GM21515 (cell line): ENCODE measurements at regions not wholly inside any gene's neighbourhood (a gene's known extent, or its start where the extent isn't known, plus 50 kb on each side); places are given as distances from the start of the nearest gene placed in this dataset.

Experiments
- ATAC-seq: cut with Tn5 transposase; IDR thresholded peaks from one replicate; pipeline ENCODE4 v1.9.1; 2021; ENCODE audit not compliant: unreplicated experiment

DNA sequence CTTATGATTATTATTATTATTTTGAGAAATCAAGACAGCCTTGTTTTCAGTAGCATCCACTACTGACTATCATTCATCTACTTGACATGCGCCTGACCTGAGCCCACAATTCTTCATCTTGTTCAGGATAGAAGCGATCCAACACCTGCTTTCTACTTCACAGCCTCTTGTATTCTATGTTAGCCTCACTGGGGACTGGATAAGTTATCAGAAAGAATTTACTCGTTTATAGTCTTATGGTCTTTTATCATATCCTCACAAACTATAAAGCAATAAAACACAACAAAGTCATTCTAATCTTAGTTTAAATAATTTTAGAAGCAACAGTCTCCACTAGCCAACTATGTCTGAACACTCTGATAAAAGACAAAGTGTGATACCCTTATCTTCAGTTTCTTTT, 436.0 kb upstream of the ARGLU1 start:
- ATAC-seq, result no peak

DNA sequence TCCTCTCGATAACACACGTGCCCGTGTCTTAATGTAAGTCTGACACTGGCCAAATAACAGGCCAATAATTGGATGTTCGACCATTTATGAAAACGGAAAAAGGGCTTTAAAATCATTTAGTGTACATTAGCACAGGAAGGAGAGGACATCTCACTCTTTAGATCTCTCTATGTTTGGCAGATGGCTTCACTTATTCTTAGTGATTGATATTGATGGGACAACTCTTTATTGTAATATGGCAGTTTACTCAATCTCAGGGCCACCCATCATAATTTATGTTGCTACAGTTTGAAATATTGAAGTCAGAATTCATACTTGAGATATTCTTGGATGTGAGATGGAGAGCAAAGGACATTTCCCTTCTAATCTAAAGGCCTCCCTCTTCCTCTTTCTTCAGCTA, 430.7 kb upstream of the ARGLU1 start:
- ATAC-seq, result no peak

DNA sequence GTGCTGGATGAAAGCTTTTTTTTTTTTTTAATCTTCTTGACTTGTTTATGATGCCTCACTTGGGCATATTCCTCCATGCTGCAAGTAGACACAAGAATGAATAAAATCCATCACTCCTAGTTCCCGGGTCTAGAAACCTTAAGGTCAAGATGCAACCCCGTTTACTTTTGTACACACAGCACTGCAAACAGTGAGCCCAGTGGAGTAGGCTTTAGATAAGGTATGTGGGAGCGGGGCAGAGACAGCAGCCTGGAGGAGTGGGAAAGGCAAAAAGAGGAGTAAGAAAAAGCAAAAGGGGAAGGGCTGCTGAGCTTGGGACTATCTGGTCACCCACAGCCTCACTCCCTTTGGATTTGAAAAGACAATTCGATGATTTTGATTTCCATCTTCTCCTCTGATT, 429.8 kb upstream of the ARGLU1 start:
- no peak for ATAC-seq

DNA sequence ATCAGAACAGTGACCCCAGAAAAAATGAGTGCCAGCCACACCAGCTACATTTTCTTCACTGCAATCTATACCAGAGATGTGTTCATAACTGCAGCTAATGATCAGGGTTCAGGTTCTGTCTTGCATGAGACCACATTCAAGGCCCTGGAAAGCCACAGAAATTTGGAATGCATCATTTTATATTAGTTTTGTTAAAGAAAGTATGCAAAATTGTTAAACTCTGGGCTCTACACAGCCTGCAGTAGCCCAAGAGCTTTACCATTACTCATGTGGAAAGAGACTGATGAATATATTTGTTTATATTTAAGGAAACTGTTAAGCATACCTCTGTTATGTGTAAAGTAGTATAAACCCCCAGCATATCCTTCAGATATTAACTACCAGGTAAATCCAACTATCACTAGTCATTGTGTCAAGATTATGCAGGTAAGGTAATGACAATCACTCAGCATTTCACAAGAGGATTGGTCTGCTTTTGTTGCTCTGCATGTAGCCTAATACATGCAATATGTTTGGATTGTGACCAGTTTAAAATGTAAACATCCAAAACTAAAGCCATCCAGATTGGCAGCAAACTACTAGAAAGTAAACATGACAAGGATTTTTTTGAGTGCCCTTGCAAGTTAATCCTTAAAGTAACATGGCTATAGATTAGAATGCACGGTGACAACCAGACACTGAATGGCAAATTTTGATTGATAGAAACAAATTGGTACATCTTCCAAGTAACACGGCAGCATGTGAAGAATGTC, 429.1 kb upstream of the ARGLU1 start:
- no peak for ATAC-seq

DNA sequence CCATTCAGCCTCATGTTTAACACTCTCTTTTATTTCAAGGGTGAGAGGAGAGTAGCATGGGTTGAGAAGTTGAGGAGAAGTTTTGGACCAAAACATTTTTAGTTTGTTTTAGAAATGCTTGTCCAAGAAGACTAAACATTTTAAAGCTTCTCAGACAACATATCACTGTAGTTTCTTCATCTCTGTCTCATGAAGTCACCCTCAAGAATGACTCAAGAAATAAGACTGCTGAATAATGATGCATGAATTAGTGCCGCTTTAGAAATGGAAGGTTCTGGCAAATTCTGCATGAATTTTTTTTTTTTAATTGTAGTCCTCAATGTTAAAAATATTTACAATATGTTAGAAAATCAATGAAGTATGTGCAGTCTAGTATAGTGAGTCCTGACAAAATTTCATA, 422.7 kb upstream of the ARGLU1 start:
- no peak for ATAC-seq

DNA sequence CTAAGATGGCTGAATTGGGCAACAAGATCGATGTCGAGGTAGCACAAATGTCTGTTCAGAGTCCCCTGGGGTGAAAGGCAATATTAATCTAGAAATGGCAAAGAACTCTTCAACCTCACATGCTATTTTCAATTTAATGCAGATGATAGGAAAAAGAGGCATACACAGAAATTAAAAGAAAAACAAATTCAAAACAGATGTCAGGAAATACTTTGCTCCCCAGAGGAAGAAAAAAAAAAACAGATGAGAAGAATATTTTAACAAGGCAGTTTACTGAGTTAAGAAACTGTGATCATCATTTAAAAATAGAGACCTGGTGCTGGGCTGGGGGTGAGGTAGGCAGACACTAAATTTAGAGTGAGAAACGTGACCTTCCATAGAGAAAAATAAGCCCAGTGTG, 421.9 kb upstream of the ARGLU1 start:
- ATAC-seq, result no peak

DNA sequence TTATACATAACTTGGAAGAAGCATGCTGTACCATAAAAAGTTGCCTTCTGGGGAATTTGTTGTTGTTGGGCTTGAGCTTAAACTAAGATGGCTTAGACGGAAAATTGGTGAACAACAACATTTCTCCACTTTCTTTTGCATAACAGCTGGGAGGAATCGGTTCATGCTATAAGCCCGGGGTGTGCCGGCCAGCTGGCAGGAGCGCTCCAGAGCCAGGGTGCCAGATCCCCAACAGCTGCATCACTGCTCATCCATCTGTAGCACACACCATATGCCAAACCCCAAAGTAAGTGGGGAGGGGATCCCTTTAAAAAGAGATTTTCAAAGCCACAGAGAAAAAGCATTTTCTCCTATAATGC, 419.5 kb upstream of the ARGLU1 start:
- no peak for ATAC-seq

DNA sequence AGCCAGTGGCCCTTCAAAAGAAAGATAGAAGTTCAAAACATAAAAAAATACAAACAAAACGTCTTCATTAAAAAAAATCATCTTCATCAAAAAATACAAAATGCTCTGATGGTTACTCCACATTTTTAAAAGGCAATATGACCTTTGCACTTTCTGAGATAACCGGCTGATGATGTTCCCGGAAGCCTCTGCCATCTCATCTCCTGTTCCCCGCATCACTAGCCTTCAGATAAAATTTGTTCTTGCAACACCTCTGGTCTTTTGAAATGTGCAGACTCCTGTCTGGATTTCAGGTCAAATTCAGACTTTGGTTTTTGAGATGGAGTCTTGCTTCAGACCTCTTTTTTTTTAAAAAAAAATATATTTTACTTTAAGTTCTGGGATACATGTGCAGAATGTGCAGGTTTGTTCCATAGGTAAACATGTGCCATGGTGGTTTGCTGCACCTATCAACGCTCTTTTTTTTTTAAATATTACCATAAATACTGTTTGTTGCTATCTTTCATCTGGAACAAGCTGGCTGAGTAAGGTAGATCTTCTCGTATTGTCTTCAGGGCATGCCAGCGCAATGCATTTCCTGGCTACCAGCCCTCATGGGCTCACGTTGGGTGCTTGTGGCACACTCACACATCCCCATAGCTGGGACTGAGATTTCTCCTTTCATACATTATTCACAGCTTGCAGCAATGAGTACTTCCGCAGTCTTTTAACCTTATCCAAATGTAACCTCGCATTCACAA, 418.9 kb upstream of the ARGLU1 start:
- no peak for ATAC-seq

DNA sequence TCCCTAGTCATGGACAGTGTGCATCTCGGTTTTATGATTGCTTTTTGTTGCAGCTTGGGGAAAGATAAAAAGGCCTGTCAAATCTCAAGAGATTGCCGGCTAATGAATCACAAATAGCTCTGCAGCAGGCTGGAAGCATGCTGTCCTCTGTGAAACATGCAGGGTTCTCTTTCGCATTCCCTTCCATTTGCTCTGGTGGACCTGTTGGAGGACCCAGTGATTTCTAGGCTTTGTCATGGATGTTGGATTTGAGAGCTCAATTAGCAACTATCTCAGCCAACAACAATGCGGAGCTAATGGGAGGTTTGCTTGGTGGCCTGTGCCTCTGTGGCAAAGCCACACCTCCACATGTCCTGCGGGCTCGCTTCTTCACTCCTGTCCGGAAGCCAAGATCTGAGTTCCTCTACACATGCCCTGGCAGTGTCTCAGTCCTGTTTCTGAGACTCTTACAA, 418.1 kb upstream of the ARGLU1 start:
- no peak for ATAC-seq

DNA sequence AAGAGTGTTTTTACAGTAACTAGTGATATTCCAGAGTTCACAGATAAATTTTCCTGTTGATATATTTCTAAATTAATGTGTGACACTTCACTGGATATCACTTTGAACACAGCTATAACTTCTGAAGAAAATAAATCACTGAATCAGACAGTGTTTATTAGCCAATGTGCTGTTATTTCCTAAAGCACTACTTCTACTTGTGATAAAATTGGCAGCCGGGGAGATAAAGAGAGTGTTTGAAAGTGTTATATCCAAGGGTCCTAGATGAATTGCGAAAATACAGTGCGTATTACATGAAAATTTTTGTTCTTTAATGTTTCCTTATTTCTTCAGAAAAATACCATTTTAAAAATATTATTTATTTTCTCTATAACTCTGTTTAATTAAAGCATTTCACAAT, 417.5 kb upstream of the ARGLU1 start:
- ATAC-seq, result no peak

DNA sequence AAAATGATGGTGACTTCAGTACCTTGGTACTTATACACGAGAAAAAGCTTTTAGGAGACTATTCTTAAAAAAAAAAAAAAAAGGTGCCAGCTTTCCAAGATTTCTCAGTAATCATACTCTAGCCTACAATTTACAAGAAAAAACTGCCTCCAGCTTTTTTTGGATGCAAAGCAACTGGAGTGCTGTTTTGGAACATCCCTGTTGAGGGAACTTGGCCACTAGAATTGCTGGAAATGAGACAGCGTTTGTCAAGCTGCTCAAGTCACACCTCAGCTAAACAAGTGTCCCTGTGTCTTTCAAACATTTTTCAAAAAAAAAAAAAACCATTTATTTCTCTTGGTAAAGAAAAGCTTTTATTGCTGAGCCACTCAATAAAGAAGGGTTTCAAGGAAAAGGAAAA, 413.1 kb upstream of the ARGLU1 start:
- ATAC-seq, result no peak

DNA sequence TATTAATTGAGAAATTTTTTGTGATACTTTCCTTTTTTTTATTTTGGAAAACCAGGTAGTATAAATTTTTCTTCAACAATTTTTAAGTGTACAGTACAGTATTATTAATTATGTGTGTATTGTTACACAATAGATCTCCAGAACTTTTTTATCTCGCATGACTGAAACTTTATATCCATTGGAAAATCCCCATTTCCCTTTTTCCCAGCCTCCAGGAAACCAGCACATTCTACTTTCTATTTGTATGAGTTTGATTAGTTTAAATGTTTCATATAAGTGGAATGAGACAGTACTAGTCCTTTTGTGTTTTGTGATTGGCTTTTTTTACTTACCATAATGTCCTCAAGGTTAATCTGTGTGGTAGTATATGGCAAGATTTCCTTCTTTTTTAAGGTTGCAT, 399.5 kb upstream of the ARGLU1 start:
- no peak for ATAC-seq

DNA sequence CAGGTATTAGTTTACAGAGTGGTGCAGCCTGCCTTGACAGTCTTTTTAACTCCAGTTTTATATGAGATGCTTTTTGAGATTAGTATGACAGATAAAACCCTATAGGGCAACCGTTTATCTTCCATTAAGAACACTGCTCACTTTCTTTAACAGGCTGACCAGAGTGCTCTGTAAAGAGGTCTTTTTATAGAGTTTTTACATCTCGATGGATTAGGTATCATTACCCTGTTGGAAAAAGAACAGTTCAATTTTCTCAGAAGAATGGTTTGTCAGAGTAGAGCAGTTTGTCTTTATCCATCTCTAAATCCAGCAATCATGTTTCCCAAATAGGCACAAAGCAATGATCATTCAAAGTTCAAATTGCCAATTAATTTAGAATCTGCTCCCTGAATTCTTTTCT, 395.2 kb upstream of the ARGLU1 start:
- ATAC-seq, result no peak

DNA sequence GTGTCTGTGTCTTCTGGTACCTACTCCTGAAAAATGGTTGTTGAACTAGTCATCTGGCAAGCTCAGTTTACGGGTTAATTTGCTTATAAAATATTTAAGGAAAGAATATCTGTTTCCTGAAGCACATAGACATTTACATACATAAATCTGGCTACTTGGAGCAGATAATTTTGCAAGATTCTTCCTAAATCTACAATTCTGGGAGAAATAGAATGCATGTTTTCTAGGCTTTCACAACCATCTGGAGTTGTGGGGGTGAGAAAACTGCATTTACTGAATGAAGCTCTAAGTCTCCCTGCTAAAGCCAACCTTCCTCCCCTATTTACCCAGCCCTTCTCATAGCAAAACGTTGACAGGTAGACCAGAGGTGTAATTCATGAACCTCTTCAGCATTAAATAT, 393.7 kb upstream of the ARGLU1 start:
- ATAC-seq, result no peak

DNA sequence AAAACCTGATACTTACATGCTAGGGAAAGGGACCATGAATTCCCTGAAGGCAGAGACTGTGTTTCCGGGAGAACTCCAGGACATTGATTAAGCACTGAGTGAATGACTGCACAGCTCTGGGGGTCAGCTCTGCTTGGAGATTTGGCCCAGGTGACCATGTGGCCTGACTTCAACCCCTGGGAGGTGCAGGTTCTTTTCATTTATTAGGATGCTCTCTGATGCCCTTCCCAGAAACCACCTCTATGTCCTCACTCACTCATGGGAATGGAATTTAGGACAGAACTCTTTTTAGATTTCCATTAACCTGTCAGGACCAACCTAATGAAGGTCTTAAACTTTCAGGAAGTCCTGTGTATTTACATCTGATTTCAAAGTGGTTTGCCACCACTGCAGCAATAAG, 393.3 kb upstream of the ARGLU1 start:
- no peak for ATAC-seq

DNA sequence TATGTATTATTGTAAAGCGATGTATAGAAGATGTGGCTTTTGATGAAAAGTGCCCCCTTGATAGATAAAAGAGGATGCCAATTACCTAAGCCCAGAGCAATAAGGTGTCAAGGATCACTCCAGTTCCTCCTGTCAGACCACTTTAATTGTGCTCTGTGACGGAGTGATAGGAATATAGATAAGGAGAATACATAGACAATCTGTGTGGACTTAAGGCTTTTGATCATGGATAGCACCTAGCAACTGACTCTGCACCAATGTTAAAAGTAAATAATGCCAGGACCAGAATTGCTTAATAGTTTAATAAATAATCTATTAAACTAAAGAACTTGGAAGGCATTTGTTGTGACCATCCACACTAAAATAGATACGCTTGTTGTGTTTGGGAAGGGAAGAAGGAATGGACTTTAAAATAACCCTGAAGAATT, 390.7 kb upstream of the ARGLU1 start:
- no peak for ATAC-seq

DNA sequence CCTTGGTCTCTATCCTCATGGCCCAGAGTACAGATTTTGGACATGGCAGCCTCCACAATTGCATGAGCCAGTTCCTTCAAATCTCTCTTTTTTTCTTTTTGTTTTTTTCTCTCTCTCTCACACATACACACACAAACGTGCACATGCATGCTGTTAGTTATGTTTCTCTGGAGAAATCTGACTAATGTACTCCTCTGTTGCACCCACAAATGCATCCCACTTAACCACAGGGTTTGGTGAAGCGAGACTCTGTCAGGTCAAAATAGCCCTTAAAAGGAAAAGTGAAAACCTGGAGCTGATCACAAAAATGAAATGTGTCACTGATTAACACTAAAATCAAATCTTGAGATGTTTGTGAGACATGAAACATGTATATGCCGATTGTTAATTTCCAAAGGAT, 374.6 kb upstream of the ARGLU1 start:
- ATAC-seq, result no peak

DNA sequence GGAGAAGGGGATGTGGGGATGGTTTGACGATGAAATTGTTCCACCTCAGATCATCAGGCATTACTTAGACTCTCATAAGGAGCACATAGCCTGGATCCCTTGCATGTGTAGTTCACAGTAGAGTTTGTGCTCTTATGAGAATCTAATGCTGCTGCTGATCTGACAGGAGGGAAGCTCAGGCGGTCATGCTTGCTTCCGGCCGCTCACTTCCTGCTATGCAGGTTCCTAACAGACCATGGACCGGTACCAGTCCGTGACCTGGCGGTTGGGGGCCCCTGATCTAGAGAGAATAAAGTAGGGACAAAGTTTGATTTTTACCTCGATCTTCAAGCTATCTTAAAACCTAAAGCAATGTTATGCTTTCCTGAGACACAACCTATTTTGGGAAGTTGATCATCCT, 373.8 kb upstream of the ARGLU1 start:
- no peak for ATAC-seq

DNA sequence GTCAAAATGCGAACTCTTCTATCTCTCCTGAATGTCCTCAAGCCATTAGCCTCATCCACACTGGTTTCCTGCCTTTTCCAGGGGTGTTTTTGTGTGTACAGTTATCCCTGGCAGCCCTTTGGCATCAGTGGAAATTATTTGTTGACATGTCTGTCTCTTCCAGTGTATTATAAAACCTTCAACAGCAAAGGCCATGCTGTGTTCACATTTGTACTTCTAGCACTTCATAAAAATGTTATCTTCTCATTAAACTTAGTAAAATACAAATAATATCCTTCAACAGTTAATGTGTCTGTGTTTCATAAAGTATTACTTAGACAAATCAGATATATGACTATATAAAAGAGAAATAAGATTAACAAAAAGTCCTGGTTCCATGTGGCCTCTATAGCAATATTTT, 359.5 kb upstream of the ARGLU1 start:
- no peak for ATAC-seq

DNA sequence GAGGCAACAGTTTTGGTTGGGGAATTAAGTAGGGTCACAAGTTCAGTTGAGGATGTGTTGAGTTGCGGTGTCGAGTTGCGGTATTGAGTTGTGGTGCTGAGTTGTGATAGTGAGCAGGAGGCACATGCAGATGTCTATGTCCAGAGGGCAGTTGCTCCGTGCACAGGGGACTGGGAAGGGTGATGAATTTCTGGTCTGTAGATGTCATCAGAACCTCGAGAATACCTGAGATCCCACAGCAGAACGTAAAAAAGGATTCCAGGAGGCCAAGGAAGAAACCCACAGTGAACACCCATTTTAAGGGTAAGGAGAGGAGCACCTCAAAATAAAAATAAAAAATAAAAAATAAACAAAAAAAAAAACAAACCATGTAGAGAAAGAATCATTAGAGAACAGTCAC, 354.4 kb upstream of the ARGLU1 start:
- ATAC-seq, result no peak

DNA sequence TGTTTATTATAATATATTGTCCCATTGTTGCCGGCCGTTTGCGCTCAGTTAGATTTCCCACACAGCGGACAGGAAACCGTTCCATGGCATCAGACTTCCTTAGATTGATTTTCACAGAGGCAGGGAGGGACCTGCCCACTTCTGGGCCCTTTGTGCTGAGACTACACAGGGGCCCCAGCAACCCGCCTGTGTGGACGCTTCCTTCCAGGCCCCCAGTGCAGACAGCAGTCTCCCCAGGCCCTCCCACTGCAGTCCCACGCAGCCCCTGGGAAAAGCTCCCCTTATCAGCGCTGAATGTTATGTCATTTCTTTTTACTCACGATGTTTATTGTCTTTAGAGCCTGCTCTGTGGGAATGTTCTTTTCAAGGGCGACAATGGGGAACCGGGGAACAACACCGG, 351.7 kb upstream of the ARGLU1 start:
- no peak for ATAC-seq

DNA sequence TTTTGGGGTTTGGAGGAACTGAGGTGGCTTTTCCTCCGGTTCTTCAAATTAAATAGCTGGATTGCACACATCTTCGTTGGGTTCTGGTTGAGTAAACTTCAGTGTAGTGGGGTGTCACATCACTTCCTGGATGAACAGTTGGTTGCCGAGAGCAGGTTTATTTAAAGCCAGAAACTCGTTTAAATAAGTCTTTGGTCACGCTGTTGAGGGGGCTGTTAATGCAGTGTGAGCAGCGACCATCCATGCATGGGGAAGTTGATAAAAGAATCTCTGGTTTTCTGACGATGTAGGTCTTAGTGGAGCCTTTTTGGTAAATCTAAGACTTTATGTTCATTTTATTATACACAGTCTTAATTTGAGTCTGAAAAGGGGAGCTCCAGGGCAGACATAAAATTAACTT, 351.2 kb upstream of the ARGLU1 start:
- ATAC-seq, result no peak

DNA sequence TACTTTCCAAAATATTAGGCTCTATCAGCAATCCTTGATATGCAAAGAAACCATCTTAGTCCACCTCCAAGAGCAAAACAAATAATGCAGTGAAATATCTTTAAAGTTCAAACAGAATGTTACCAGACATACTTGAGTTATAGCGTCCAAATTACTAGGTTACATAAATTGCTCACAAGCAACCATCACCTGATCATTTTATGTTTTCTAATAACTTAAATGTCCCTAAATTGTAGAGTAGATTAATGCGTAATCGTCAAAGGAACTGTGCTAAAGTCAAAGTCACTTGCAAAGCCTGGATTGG, 350.6 kb upstream of the ARGLU1 start:
- no peak for ATAC-seq
